Stomach (tissue), 8 donors: ENCODE measurements at regions not wholly inside any gene's neighbourhood (a gene's known extent, or its start where the extent isn't known, plus 50 kb on each side); places are given as distances from the start of the nearest gene placed in this dataset.

ENCODE experiments used
- DNase-seq, 2 donors: peaks; one replicate each; pipeline versions ENCODE4 v3.0.0 to v3.0.0-alpha.2; 2013 to 2019
- H3K27ac ChIP-seq, 5 donors: fragments of 200-600 bp in 4 of 5; sonication (generic) in 4 of 5; one replicate each; pipeline ENCODE4 v1.5.1; 2013 to 2019; ENCODE audit warnings: mild to moderate bottlenecking in 1 of 5, moderate library complexity in 1 of 5
- H3K27me3 ChIP-seq, 3 donors: fragments of 200-600 bp; sonication (generic); one replicate each; pipeline ENCODE4 v1.5.1; 2017 to 2019; ENCODE audit warnings: mixed run types in 1 of 3
- H3K36me3 ChIP-seq, 4 donors: fragments of 200-600 bp; sonication (generic); 1 replicate in 3 of 4; 2 replicates in 1 of 4; pipeline ENCODE4 v1.5.1; 2016 to 2019
- H3K4me1 ChIP-seq, 4 donors: fragments of 200-600 bp; sonication (generic); one replicate each; pipeline ENCODE4 v1.5.1; 2016 to 2019
- H3K4me3 ChIP-seq, 4 donors: fragments of 200-600 bp; sonication (generic) in 3 of 4; one replicate each; pipeline ENCODE4 v1.5.1; 2016 to 2019; ENCODE audit warnings: mild to moderate bottlenecking in 1 of 4
- H3K9me3 ChIP-seq, 4 donors: fragments of 200-600 bp; sonication (generic); one replicate each; pipeline ENCODE4 v1.5.1; 2016 to 2019
- CTCF ChIP-seq, 7 experiments: fragments of 450-650 bp in 4 of 7; fragments of 200-600 bp in 3 of 7; sonication (generic) in 3 of 7; IDR thresholded peaks; one replicate each; pipeline ENCODE4 v1.5.1; 2016 to 2019; ENCODE audit warnings: antibody characterized with exemption in 7 of 7, control low read depth in 2 of 7, mild to moderate bottlenecking in 1 of 7
- EP300 ChIP-seq: sonication (generic); formaldehyde crosslinking; IDR thresholded peaks from one replicate; pipeline ENCODE4 v1.6.1; 2017; ENCODE audit warnings: antibody characterized with exemption
- POLR2A ChIP-seq, 4 donors: fragments of 450-650 bp; IDR thresholded peaks; one replicate each; pipeline ENCODE4 v1.6.1; 2016; ENCODE audit warnings: antibody characterized with exemption in 4 of 4, control low read depth in 2 of 4, mild to moderate bottlenecking in 1 of 4, moderate library complexity in 1 of 4
- POLR2AphosphoS5 ChIP-seq, 3 donors: sonication (generic); formaldehyde crosslinking; IDR thresholded peaks; one replicate each; pipeline ENCODE4 v1.6.1; 2016; ENCODE audit warnings: antibody characterized with exemption in 3 of 3
- WGBS, 5 donors: extraction: QIAGEN DNeasy Blood & Tissue Kit in 3 of 5; methylation state at CpG; one replicate each; pipeline versions ENCODE4 v1.1.5 to v1.1.7; 2013 to 2018; 5-methylcytosine and 5-hydroxymethylcytosine counted together
- intact Hi-C: fragments of 100-400 bp; cut with DNase I; formaldehyde crosslinking; loops from one replicate; pipeline ENCODE4 v1.15.1; 2023; ENCODE audit warnings: low total_unique reads
- donor health status: healthy with polysubstance abuse.
- donor health status: Bipolar disorder and iron deficiency.
- donor health status: healthy.

GRCh38 chr3:148600902-148601765 is 96.6 kb upstream of the AGTR1 start:
- WGBS, 5 donors = 35 to 65% (median 43%) methylated on average over 4 of the region's 4 CpGs
- DNase-seq = peak in 1 of 2 donors; percentile 91
- Histone ChIP-seq H3K9me3 (no peaks in the 10 kb centered on the region), H3K27ac (peak overlapping the region in 1 of 5 donors; percentile 40), H3K27me3 (no peaks in the 10 kb centered on the region), H3K36me3 (no peaks in the 10 kb centered on the region), H3K4me1 (peaks cover 0 to 24% (median 4%) of the 10 kb centered on the region in 4 donors), H3K4me3 (no peak overlapping the region)
- TF ChIP-seq CTCF (IDR thresholded peaks at IDR 0.05) (no peak), POLR2AphosphoS5 (IDR thresholded peaks at IDR 0.05) (no peak), EP300 (no peak)
- intact Hi-C loops = no loop called here

GRCh38 chr3:148601766-148602685 is 95.7 kb upstream of the AGTR1 start:
- Histone ChIP-seq H3K36me3 (no peaks in the 10 kb centered on the region), H3K4me1 (peaks cover 0 to 32% (median 6%) of the 10 kb centered on the region in 4 donors), H3K9me3 (no peaks in the 10 kb centered on the region), H3K27ac (peak overlapping the region in 1 of 5 donors; percentile 40), H3K4me3 (no peak overlapping the region), H3K27me3 (no peaks in the 10 kb centered on the region)
- no peak for TF ChIP-seq POLR2A (IDR thresholded peaks at IDR 0.05)
- TF ChIP-seq POLR2AphosphoS5 (IDR thresholded peaks at IDR 0.05) = no peak
- TF ChIP-seq CTCF (IDR thresholded peaks at IDR 0.05) = no peak
- TF ChIP-seq EP300 = no peak
- DNase-seq = peak in 1 of 2 donors; percentile 68
- WGBS, 5 donors = 35 to 50% (median 43%) methylated on average over 3 of the region's 3 CpGs
- intact Hi-C loops = no loop called here

- no peaks in the 10 kb centered on the region for H3K36me3 ChIP-seq
- H3K9me3 ChIP-seq = no peaks in the 10 kb centered on the region
- H3K27me3 ChIP-seq = no peaks in the 10 kb centered on the region
- H3K27ac ChIP-seq = no peak overlapping the region
- DNase-seq = no peak
- no peak overlapping the region for H3K4me3 ChIP-seq
- H3K4me1 ChIP-seq = peaks cover 0 to 32% (median 8%) of the 10 kb centered on the region in 4 donors
- WGBS, 5 donors = 60 to 66% (median 64%) methylated on average over 9 of the region's 9 CpGs
- no peak for TF ChIP-seq POLR2AphosphoS5 (IDR thresholded peaks at IDR 0.05)
- no peak for TF ChIP-seq CTCF (IDR thresholded peaks at IDR 0.05)
- TF ChIP-seq POLR2A (IDR thresholded peaks at IDR 0.05) = no peak
- TF ChIP-seq EP300 = no peak
- intact Hi-C loops = no loop called here
Measured at GRCh38 chr3:148604270-148605085, 93.2 kb upstream of the AGTR1 start.

GRCh38 chr3:148605521-148605920 is 92.2 kb upstream of the AGTR1 start:
- intact Hi-C loops = no loop called here
- no peaks in the 10 kb centered on the region for H3K36me3 ChIP-seq

More at GRCh38 chr3:148605521-148605920, 92.2 kb upstream of the AGTR1 start:
- TF ChIP-seq POLR2AphosphoS5 (IDR thresholded peaks at IDR 0.05) = no peak
- no peak for TF ChIP-seq EP300
- H3K27ac ChIP-seq = no peak overlapping the region
- DNase-seq = no peak
- no peaks in the 10 kb centered on the region for H3K27me3 ChIP-seq
- peaks cover 0 to 32% (median 8%) of the 10 kb centered on the region in 4 donors for H3K4me1 ChIP-seq
- H3K4me3 ChIP-seq = no peak overlapping the region
- H3K9me3 ChIP-seq = no peaks in the 10 kb centered on the region
